ENCODE measurements at regions not wholly inside any gene's neighbourhood (a gene's known extent, or its start where the extent isn't known, plus 50 kb on each side); places are given as distances from the start of the nearest gene placed in this dataset.

DNA sequence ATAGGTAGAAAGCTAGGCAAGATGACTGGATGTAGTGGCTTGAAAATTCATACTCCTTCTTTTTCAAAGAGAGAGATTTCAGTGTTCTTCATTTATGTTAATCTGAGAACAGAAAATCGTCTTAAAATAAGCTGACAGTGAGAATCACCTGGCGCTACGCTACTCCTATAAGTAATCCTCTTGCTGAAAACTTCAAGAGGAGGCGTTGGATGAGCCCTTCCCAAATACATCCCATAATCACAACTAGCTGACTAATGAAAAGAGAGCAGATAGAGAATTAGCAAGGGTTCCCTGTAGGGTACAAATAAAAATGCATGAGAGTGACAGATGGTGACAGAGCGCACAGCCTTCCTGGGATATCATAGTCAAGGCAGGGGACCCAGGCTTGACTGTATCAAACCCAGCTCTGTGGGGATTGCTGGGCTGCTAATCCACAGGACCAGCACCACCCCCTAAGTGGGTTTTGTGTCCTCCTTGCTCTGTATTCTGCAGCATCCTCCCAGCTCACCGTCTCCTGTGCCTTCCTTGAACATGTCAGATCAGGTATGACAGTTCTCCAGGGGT, 280.2 kb downstream of the SP3 start:
- H3K4me1 ChIP-seq (ENCODE audit: control insufficient read depth in 5 of 5, insufficient read depth in 5 of 5, low read length in 5 of 5): no peaks in the 10 kb centered on the region
- no peak overlapping the region for H3K9ac ChIP-seq (ENCODE audit: insufficient read depth in 1 of 2, low read length in 2 of 2)
- H3K4me3 ChIP-seq: no peak overlapping the region
- 89 to 92% methylated on average over 6 of the region's 6 CpGs for WGBS, 2 donors
- no peak for ATAC-seq (ENCODE audit: insufficient read depth, low FRiP score)
- H3K9me3 ChIP-seq (ENCODE audit: control insufficient read depth in 4 of 4, insufficient read depth in 3 of 4, low read length in 3 of 4): peaks cover 0 to 5% (median 0%) of the 10 kb centered on the region in 4 donors
- H3K27ac ChIP-seq (ENCODE audit: low read depth in 1 of 2, low read length in 1 of 2): no peak overlapping the region
- H3K27me3 ChIP-seq (ENCODE audit: control insufficient read depth in 3 of 3, insufficient read depth in 3 of 3, low read length in 2 of 3): no peaks in the 10 kb centered on the region
- TF ChIP-seq, protein P1, sequence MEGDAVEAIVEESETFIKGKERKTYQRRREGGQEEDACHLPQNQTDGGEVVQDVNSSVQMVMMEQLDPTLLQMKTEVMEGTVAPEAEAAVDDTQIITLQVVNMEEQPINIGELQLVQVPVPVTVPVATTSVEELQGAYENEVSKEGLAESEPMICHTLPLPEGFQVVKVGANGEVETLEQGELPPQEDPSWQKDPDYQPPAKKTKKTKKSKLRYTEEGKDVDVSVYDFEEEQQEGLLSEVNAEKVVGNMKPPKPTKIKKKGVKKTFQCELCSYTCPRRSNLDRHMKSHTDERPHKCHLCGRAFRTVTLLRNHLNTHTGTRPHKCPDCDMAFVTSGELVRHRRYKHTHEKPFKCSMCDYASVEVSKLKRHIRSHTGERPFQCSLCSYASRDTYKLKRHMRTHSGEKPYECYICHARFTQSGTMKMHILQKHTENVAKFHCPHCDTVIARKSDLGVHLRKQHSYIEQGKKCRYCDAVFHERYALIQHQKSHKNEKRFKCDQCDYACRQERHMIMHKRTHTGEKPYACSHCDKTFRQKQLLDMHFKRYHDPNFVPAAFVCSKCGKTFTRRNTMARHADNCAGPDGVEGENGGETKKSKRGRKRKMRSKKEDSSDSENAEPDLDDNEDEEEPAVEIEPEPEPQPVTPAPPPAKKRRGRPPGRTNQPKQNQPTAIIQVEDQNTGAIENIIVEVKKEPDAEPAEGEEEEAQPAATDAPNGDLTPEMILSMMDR (IDR thresholded peaks at IDR 0.05; ENCODE audit: control extremely low read depth, extremely low read depth): no peak
- no peaks in the 10 kb centered on the region for H3K36me3 ChIP-seq (ENCODE audit: control insufficient read depth in 4 of 4, insufficient read depth in 4 of 4, low read length in 4 of 4)
- DNase-seq: no peak

DNA sequence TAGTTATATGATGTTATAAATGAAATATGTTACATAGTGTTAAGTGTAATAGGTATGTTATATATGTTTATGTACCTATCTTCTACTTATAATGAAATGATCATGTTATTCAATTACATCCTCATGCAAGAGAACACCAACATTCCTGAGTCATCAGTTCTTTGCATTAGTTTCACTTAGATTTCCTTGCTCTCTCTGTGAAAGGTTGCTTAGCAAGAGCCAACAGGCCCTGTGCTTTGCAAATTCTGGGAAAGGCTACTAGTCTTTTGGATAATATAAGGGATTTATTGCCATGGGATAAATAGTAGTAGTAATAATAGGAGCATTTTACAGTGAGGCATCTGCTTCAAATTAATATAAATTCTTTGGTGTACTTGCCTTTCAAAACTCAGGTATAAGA, 274.8 kb downstream of the SP3 start:
- no peak overlapping the region for H3K9ac ChIP-seq (ENCODE audit: insufficient read depth in 1 of 2, low read length in 2 of 2)
- no peak for ATAC-seq (ENCODE audit: insufficient read depth, low FRiP score)

GRCh38 chr2:173692068-173692467, 273.1 kb downstream of the SP3 start:
- H3K27ac ChIP-seq (ENCODE audit: low read depth in 1 of 2, low read length in 1 of 2): no peak overlapping the region
- 80 to 81% methylated on average over 5 of the region's 5 CpGs for WGBS, 2 donors

More for the DNA sequence above, 274.8 kb downstream of the SP3 start:
- no peak overlapping the region for H3K4me3 ChIP-seq
- TF ChIP-seq, protein P1 (IDR thresholded peaks at IDR 0.05; ENCODE audit: control extremely low read depth, extremely low read depth): no peak
- no peak for DNase-seq
- H3K27me3 ChIP-seq (ENCODE audit: control insufficient read depth in 3 of 3, insufficient read depth in 3 of 3, low read length in 2 of 3): no peaks in the 10 kb centered on the region
- no peaks in the 10 kb centered on the region for H3K9me3 ChIP-seq (ENCODE audit: control insufficient read depth in 4 of 4, insufficient read depth in 3 of 4, low read length in 3 of 4)
- no peaks in the 10 kb centered on the region for H3K36me3 ChIP-seq (ENCODE audit: control insufficient read depth in 4 of 4, insufficient read depth in 4 of 4, low read length in 4 of 4)
- no peak overlapping the region for H3K27ac ChIP-seq (ENCODE audit: low read depth in 1 of 2, low read length in 1 of 2)
- H3K4me1 ChIP-seq (ENCODE audit: control insufficient read depth in 5 of 5, insufficient read depth in 5 of 5, low read length in 5 of 5): no peaks in the 10 kb centered on the region

More at GRCh38 chr2:173692068-173692467, 273.1 kb downstream of the SP3 start:
- Histone ChIP-seq H3K27me3 (ENCODE audit: control insufficient read depth in 3 of 3, insufficient read depth in 3 of 3, low read length in 2 of 3) (no peaks in the 10 kb centered on the region), H3K9me3 (ENCODE audit: control insufficient read depth in 4 of 4, insufficient read depth in 3 of 4, low read length in 3 of 4) (no peaks in the 10 kb centered on the region), H3K36me3 (ENCODE audit: control insufficient read depth in 4 of 4, insufficient read depth in 4 of 4, low read length in 4 of 4) (no peaks in the 10 kb centered on the region), H3K9ac (ENCODE audit: insufficient read depth in 1 of 2, low read length in 2 of 2) (no peak overlapping the region), H3K4me1 (ENCODE audit: control insufficient read depth in 5 of 5, insufficient read depth in 5 of 5, low read length in 5 of 5) (no peaks in the 10 kb centered on the region), H3K4me3 (no peak overlapping the region)
- TF ChIP-seq, protein P1 (IDR thresholded peaks at IDR 0.05; ENCODE audit: control extremely low read depth, extremely low read depth): no peak
- ATAC-seq (ENCODE audit: insufficient read depth, low FRiP score): no peak
- DNase-seq: no peak

Data from lung (tissue), 11 donors.